GM19438 (cell line): ENCODE measurements at regions not wholly inside any gene's neighbourhood (a gene's known extent, or its start where the extent isn't known, plus 50 kb on each side); places are given as distances from the start of the nearest gene placed in this dataset.

Experiments
- ATAC-seq: cut with Tn5 transposase; IDR thresholded peaks from one replicate; pipeline ENCODE4 v1.9.1; 2021; ENCODE audit warnings: low read depth; ENCODE audit not compliant: unreplicated experiment

GRCh38 chr4:82043081-82043808 lies 330.5 kb downstream of the HNRNPD start:
- no peak for ATAC-seq

GRCh38 chr4:82042042-82042441 lies 331.7 kb downstream of the HNRNPD start:
- ATAC-seq, result no peak

GRCh38 chr4:82038936-82039335 lies 334.9 kb downstream of the HNRNPD start:
- ATAC-seq, result no peak

GRCh38 chr4:82036181-82036580 lies 337.6 kb downstream of the HNRNPD start:
- no peak for ATAC-seq

GRCh38 chr4:82034878-82035277 lies 338.9 kb downstream of the HNRNPD start:
- ATAC-seq, result no peak

- no peak for ATAC-seq
Measured at GRCh38 chr4:82033862-82034261, 339.9 kb downstream of the HNRNPD start.

- no peak for ATAC-seq
Measured at GRCh38 chr4:82031376-82031927, 342.3 kb downstream of the HNRNPD start.

- ATAC-seq, result no peak
Measured at GRCh38 chr4:82017680-82018079, 356.1 kb downstream of the HNRNPD start.

- no peak for ATAC-seq
Measured at GRCh38 chr4:82005158-82005557, 368.6 kb downstream of the HNRNPD start.

- no peak for ATAC-seq
Measured at GRCh38 chr4:81997313-81997712, 376.5 kb downstream of the HNRNPD start.

- ATAC-seq, result no peak
Measured at GRCh38 chr4:81990898-81991297, 382.9 kb downstream of the HNRNPD start.

- ATAC-seq, result no peak
Measured at GRCh38 chr4:81990211-81990610, 383.6 kb downstream of the HNRNPD start.

GRCh38 chr4:81989202-81989601 lies 384.6 kb downstream of the HNRNPD start:
- no peak for ATAC-seq

- ATAC-seq, result no peak
Measured at GRCh38 chr4:81988178-81988577, 385.6 kb downstream of the HNRNPD start.

GRCh38 chr4:81984746-81985145 lies 389.0 kb downstream of the HNRNPD start:
- no peak for ATAC-seq

GRCh38 chr4:81982846-81983540 lies 390.8 kb downstream of the HNRNPD start:
- peak; percentile 83 for ATAC-seq

GRCh38 chr4:81981218-81981617 lies 392.6 kb downstream of the HNRNPD start:
- no peak for ATAC-seq

- no peak for ATAC-seq
Measured at GRCh38 chr4:81974523-81974922, 399.3 kb downstream of the HNRNPD start.

GRCh38 chr4:81971637-81972381 lies 402.0 kb downstream of the HNRNPD start:
- no peak for ATAC-seq

- no peak for ATAC-seq
Measured at GRCh38 chr4:81971061-81971460, 402.7 kb downstream of the HNRNPD start.

GRCh38 chr4:81970454-81970853 lies 403.3 kb downstream of the HNRNPD start:
- ATAC-seq, result no peak
